Stomach (tissue), 4 donors: ENCODE measurements at regions not wholly inside any gene's neighbourhood (a gene's known extent, or its start where the extent isn't known, plus 50 kb on each side); places are given as distances from the start of the nearest gene placed in this dataset.

Source experiments
- CTCF ChIP-seq, 7 experiments: fragments of 450-650 bp in 4 of 7; fragments of 200-600 bp in 3 of 7; sonication (generic) in 3 of 7; IDR thresholded peaks; one replicate each; pipeline ENCODE4 v1.5.1; 2016 to 2019; ENCODE audit warnings: antibody characterized with exemption in 7 of 7, control low read depth in 2 of 7, mild to moderate bottlenecking in 1 of 7
- POLR2A ChIP-seq, 4 donors: fragments of 450-650 bp; IDR thresholded peaks; one replicate each; pipeline ENCODE4 v1.6.1; 2016; ENCODE audit warnings: antibody characterized with exemption in 4 of 4, control low read depth in 2 of 4, mild to moderate bottlenecking in 1 of 4, moderate library complexity in 1 of 4
- POLR2AphosphoS5 ChIP-seq, 3 donors: sonication (generic); formaldehyde crosslinking; IDR thresholded peaks; one replicate each; pipeline ENCODE4 v1.6.1; 2016; ENCODE audit warnings: antibody characterized with exemption in 3 of 3

GRCh38 chrX:6299724-6300123 lies 71.1 kb upstream of the NLGN4X start:
- no peak for TF ChIP-seq CTCF (IDR thresholded peaks at IDR 0.05)
- no peak for TF ChIP-seq POLR2AphosphoS5 (IDR thresholded peaks at IDR 0.05)
- TF ChIP-seq POLR2A (IDR thresholded peaks at IDR 0.05) = no peak
